Hepatocyte (in vitro differentiated cells): ENCODE measurements at regions not wholly inside any gene's neighbourhood (a gene's known extent, or its start where the extent isn't known, plus 50 kb on each side); places are given as distances from the start of the nearest gene placed in this dataset.
"Not testable (repeated sequence)": the region's sequence is repeated elsewhere in the genome, so short reads cannot be mapped to it uniquely, and the experiment has no call there.

Source experiments
- DNase-seq: peaks from one replicate; pipeline ENCODE4 v3.0.0-alpha.2; 2016; ENCODE audit warnings: low spot score
- H2AFZ ChIP-seq: fragments of 200-600 bp; sonication (generic); 2 replicates; pipeline ENCODE4 v1.6.0; 2016; ENCODE audit warnings: antibody characterized with exemption, mild to moderate bottlenecking
- H3K27ac ChIP-seq: fragments of 200-600 bp; sonication (generic); 2 replicates; pipeline ENCODE4 v1.5.1; 2016; ENCODE audit warnings: mild to moderate bottlenecking
- H3K27me3 ChIP-seq: fragments of 200-600 bp; sonication (generic); 2 replicates; pipeline ENCODE4 v1.6.1; 2016
- H3K36me3 ChIP-seq: fragments of 200-600 bp; sonication (generic); replicated peaks from 2 replicates; pipeline ENCODE4 v1.5.1; 2016; ENCODE audit warnings: low read depth; ENCODE audit not compliant: insufficient read depth
- H3K4me1 ChIP-seq: fragments of 200-600 bp; sonication (generic); 2 replicates; pipeline ENCODE4 v1.5.1; 2016; ENCODE audit warnings: mild to moderate bottlenecking, moderate library complexity; ENCODE audit not compliant: insufficient read depth
- H3K4me2 ChIP-seq: fragments of 200-600 bp; sonication (generic); 2 replicates; pipeline ENCODE4 v1.6.0; 2016
- H3K4me3 ChIP-seq: fragments of 200-600 bp; sonication (generic); 2 replicates; pipeline ENCODE4 v1.5.1; 2016; ENCODE audit warnings: mild to moderate bottlenecking
- H3K79me2 ChIP-seq: fragments of 200-600 bp; sonication (generic); 2 replicates; pipeline ENCODE4 v1.6.0; 2017; ENCODE audit warnings: mild to moderate bottlenecking
- H3K9me2 ChIP-seq: fragments of 200-600 bp; sonication (generic); replicated peaks from 2 replicates; pipeline ENCODE4 v1.6.0; 2017; ENCODE audit warnings: mild to moderate bottlenecking; ENCODE audit not compliant: insufficient read depth
- H3K9me3 ChIP-seq: fragments of 200-600 bp; sonication (generic); 2 replicates; pipeline ENCODE4 v1.5.1; 2016; ENCODE audit warnings: low read depth, mild to moderate bottlenecking
- H4K20me1 ChIP-seq: fragments of 200-600 bp; sonication (generic); 2 replicates; pipeline ENCODE4 v1.6.0; 2016; ENCODE audit warnings: mild to moderate bottlenecking; ENCODE audit not compliant: insufficient read depth, poor library complexity, severe bottlenecking
- CTCF ChIP-seq: fragments of 200-600 bp; sonication (generic); IDR thresholded peaks from 2 replicates; pipeline ENCODE4 v1.5.1; 2016; ENCODE audit warnings: antibody characterized with exemption, mild to moderate bottlenecking; ENCODE audit not compliant: poor library complexity
- EZH2 ChIP-seq: fragments of 200-600 bp; sonication (generic); IDR thresholded peaks from 2 replicates; pipeline ENCODE4 v1.6.1; 2016; ENCODE audit warnings: antibody characterized with exemption, mild to moderate bottlenecking, borderline replicate concordance
- EZH2phosphoT487 ChIP-seq: fragments of 200-600 bp; sonication (generic); IDR thresholded peaks from one replicate; pipeline ENCODE4 v1.6.1; 2018; ENCODE audit warnings: antibody characterized with exemption, mild to moderate bottlenecking, low read depth, moderate library complexity; ENCODE audit not compliant: unreplicated experiment, severe bottlenecking
- WGBS: methylation state at CpG from one replicate; pipeline ENCODE4 v1.1.6; 2016; ENCODE audit warnings: low lambda C conversion rate; ENCODE audit errors: missing lambda C conversion rate; 5-methylcytosine and 5-hydroxymethylcytosine counted together

GRCh38 chr12:70082997-70083676 lies 160.1 kb upstream of the CNOT2 start:
- Histone ChIP-seq H3K9me2 (no peaks in the 10 kb centered on the region), H4K20me1 (no peaks in the 10 kb centered on the region), H3K79me2 (no peaks in the 10 kb centered on the region), H3K27me3 (no peaks in the 10 kb centered on the region), H3K27ac (no peak overlapping the region), H3K4me3 (no peak overlapping the region), H3K4me1 (no peaks in the 10 kb centered on the region), H3K36me3 (no peaks in the 10 kb centered on the region), H3K4me2 (no peak overlapping the region), H3K9me3 (no peaks in the 10 kb centered on the region), H2AFZ (no peak overlapping the region)
- TF ChIP-seq EZH2phosphoT487 = no peak
- TF ChIP-seq EZH2 = no peak
- no peak for TF ChIP-seq CTCF
- WGBS = 93% methylated on average over 3 of the region's 3 CpGs
- no peak for DNase-seq

- Histone ChIP-seq H3K9me3 (no peaks in the 10 kb centered on the region), H3K4me2 (no peak overlapping the region), H2AFZ (no peak overlapping the region), H3K27ac (no peak overlapping the region), H4K20me1 (no peaks in the 10 kb centered on the region), H3K4me3 (no peak overlapping the region), H3K9me2 (no peaks in the 10 kb centered on the region), H3K36me3 (no peaks in the 10 kb centered on the region), H3K27me3 (no peaks in the 10 kb centered on the region), H3K4me1 (no peaks in the 10 kb centered on the region), H3K79me2 (no peaks in the 10 kb centered on the region)
- no peak for TF ChIP-seq CTCF
- no peak for TF ChIP-seq EZH2
- no peak for TF ChIP-seq EZH2phosphoT487
- DNase-seq = no peak
- WGBS = 96% methylated on average over 4 of the region's 4 CpGs
These were observed 159.6 kb upstream of the CNOT2 start for GRCh38 chr12:70083677-70084020.

GRCh38 chr12:70086372-70086771 lies 156.9 kb upstream of the CNOT2 start:
- not testable (repeated sequence) for H3K36me3 ChIP-seq, H3K27ac ChIP-seq, DNase-seq, H3K27me3 ChIP-seq, H3K4me3 ChIP-seq, H3K9me3 ChIP-seq, H3K4me2 ChIP-seq, H3K9me2 ChIP-seq, H2AFZ ChIP-seq, H4K20me1 ChIP-seq, H3K79me2 ChIP-seq, H3K4me1 ChIP-seq
- 94% methylated on average over 7 of the region's 8 CpGs for WGBS

- Histone ChIP-seq H4K20me1 (no peaks in the 10 kb centered on the region), H3K4me3 (no peak overlapping the region), H3K9me3 (no peaks in the 10 kb centered on the region), H3K79me2 (no peaks in the 10 kb centered on the region), H3K36me3 (no peaks in the 10 kb centered on the region), H3K9me2 (no peaks in the 10 kb centered on the region), H3K4me2 (no peak overlapping the region), H3K27ac (no peak overlapping the region), H2AFZ (no peak overlapping the region), H3K27me3 (no peaks in the 10 kb centered on the region), H3K4me1 (no peaks in the 10 kb centered on the region)
- 84% methylated on average over 4 of the region's 4 CpGs for WGBS
- TF ChIP-seq EZH2phosphoT487 (no peak), CTCF (no peak), EZH2 (no peak)
- no peak for DNase-seq
These were observed 152.2 kb upstream of the CNOT2 start for GRCh38 chr12:70091021-70091521.
